ENCODE measurements at regions not wholly inside any gene's neighbourhood (a gene's known extent, or its start where the extent isn't known, plus 50 kb on each side); places are given as distances from the start of the nearest gene placed in this dataset.

DNA sequence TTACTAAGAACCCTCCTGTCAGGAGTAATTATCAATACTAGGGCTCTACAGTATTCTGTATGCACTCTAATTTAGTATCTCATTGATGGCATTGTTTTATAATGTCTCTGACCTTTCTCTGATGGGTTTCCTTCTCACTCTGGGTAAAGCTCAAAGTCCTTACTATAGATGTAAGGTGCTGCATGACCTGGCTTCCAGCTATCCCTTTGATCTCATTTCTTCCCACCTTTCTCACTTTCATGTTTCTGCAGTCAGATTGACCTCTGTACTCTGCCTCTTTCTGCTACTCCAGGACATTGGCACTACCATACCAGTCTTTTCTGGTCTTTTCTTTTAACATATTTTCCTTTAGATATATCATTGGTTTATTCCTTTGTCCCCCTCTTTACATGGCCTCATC is 2332.8 kb upstream of the C9orf72 start:
- H3K27me3 ChIP-seq (ENCODE audit: control insufficient read depth, insufficient read depth, low read length) = no peaks in the 10 kb centered on the region
- no peaks in the 10 kb centered on the region for H3K36me3 ChIP-seq (replicated peaks; ENCODE audit: control insufficient read depth, insufficient read depth, low read length)
- no peak for DNase-seq
- no peak overlapping the region for H3K4me3 ChIP-seq (ENCODE audit: insufficient read depth, low read depth, low read length)

DNA sequence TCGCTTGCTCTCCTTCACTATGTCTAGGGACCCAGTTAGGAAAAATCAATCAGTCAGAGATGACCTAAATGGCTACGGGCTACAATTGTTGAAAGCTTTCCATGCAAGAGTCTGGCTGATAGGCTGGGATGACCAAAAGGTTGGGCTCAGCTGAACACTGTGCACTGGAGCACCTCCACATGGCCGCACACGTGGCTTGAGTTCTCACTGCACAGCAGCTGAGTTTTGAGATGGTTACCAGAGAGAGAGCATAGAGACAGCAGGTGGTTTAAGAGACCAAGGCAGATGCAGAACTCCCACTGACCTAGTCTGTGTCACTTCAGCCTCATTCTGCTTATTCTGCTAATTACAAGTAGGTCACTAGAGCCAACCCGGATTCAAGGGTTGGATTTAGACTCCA is 2354.8 kb upstream of the C9orf72 start:
- no peak overlapping the region for H3K4me3 ChIP-seq (ENCODE audit: insufficient read depth, low read depth, low read length)
- H3K27me3 ChIP-seq (ENCODE audit: control insufficient read depth, insufficient read depth, low read length) = no peaks in the 10 kb centered on the region
- DNase-seq = no peak
- no peaks in the 10 kb centered on the region for H3K36me3 ChIP-seq (replicated peaks; ENCODE audit: control insufficient read depth, insufficient read depth, low read length)

DNA sequence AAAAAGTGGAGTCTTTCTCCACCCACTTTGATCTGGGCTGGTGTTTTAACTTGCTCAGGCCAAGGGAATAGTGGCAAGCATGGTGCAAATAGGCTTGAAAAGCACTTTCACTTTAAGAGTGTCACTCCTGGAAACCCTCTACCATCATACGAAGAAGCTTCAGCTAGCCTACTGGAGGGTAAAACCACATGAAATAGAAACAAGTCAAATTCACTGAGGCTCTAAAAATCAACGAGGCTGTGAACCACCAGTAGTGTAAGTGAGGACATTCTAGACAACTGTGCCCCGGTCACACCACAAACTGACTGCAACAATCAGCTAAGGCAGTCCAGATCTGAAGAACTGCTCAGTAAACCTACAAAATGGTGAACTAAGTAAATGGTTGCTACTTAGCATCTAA is 2366.3 kb upstream of the C9orf72 start:
- Histone ChIP-seq H3K27me3 (ENCODE audit: control insufficient read depth, insufficient read depth, low read length) (no peaks in the 10 kb centered on the region), H3K4me3 (ENCODE audit: insufficient read depth, low read depth, low read length) (no peak overlapping the region), H3K36me3 (replicated peaks; ENCODE audit: control insufficient read depth, insufficient read depth, low read length) (no peaks in the 10 kb centered on the region)
- DNase-seq = no peak

DNA sequence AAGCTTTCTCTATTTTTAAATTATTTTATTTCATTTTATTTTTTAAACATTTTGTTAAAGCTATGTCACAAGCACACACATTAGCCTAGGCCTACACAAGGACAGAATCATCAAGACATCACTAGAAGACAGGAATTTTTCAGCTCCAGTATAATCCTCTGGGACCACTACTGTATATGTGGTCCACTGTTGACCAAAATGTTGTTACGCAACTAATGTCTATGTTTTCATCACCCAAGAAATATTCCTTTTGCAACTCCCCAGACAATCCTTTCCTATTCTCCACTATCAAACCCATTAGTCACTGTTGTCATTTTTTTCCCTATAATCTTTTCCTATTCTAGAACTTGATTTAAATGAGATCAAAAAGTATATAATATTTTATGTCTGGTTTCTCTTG is 2371.7 kb upstream of the C9orf72 start:
- no peaks in the 10 kb centered on the region for H3K27me3 ChIP-seq (ENCODE audit: control insufficient read depth, insufficient read depth, low read length)
- no peak for DNase-seq
- H3K4me3 ChIP-seq (ENCODE audit: insufficient read depth, low read depth, low read length) = no peak overlapping the region
- no peaks in the 10 kb centered on the region for H3K36me3 ChIP-seq (replicated peaks; ENCODE audit: control insufficient read depth, insufficient read depth, low read length)

DNA sequence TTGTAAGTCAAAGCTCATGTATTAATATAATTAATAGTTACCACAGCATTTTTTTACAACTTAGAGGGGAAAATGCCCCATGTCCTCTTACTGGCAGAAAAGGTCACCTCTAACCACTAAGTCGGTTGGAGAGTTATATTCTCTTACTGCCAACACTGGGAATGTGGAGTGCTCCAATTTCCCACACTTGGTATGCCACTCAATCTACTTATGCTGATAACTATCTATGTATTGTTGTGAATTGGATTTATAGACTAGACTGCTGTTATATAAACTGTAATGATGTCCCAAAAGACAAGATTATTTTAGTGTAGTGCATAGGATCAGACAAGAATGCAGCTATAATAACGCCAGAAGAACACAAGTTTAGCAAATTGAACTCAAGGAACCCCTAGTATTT is 2385.2 kb upstream of the C9orf72 start:
- H3K36me3 ChIP-seq (replicated peaks; ENCODE audit: control insufficient read depth, insufficient read depth, low read length) = no peaks in the 10 kb centered on the region
- no peak overlapping the region for H3K4me3 ChIP-seq (ENCODE audit: insufficient read depth, low read depth, low read length)
- no peak for DNase-seq
- H3K27me3 ChIP-seq (ENCODE audit: control insufficient read depth, insufficient read depth, low read length) = no peaks in the 10 kb centered on the region

DNA sequence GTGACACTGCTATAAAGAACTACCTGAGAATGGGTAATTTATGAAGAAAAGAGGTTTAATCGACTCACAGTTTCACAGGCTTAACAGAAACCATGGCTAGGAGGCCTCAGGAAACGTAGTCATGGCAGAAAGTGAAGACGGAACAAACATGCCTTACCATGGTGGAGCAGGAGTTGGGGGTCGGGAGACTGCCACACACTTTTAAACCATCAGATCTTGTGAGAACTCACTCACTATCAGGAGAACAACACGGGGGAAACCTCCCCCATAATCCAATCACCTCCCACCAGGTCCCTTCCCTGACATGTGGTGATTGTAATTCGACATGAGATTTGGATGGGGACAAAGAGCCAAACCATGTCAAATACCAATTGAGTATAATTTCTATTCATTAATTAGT is 2392.6 kb upstream of the C9orf72 start:
- no peak for DNase-seq
- Histone ChIP-seq H3K27me3 (ENCODE audit: control insufficient read depth, insufficient read depth, low read length) (no peaks in the 10 kb centered on the region), H3K4me3 (ENCODE audit: insufficient read depth, low read depth, low read length) (no peak overlapping the region), H3K36me3 (replicated peaks; ENCODE audit: control insufficient read depth, insufficient read depth, low read length) (no peaks in the 10 kb centered on the region)

DNA sequence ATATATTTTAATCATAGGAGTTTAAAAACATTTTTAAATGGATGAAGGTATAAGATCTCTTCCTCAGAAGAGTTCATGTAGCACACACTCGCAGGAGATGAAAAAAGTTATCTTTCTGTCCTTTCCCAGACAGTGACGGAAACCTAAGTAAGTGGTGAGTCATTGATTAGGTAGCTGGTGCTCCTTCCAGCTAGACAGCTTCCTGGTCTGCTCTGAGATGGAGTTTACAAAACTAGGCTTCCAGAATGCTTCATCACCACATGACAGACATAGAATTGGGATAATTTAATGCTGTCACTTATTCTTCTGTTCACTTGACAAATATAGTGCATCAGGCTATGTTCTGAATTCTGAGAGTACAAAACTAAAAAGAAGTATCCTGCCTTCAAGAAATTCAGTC is 2393.0 kb upstream of the C9orf72 start:
- no peak overlapping the region for H3K4me3 ChIP-seq (ENCODE audit: insufficient read depth, low read depth, low read length)
- H3K27me3 ChIP-seq (ENCODE audit: control insufficient read depth, insufficient read depth, low read length) = no peaks in the 10 kb centered on the region
- DNase-seq = no peak
- H3K36me3 ChIP-seq (replicated peaks; ENCODE audit: control insufficient read depth, insufficient read depth, low read length) = no peaks in the 10 kb centered on the region

DNA sequence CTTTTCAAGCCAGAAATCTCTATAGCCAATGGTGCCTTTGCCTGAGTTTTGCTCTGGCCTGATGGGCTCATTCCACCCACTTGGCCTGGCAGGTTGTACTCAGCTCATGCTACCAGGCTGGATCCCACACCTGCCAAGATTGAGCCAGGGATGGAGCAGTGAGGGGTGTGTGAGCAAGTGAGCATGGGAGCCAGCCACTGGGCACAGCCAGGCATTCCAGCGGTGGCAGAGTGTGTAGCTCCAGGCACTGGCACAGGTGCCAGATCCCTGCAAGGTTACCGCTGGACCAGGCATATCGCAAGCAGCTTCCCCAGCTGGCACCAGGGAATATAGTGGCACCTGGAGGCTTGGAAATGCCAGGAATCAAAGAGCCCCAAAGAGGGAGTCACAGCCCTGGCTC is 2395.6 kb upstream of the C9orf72 start:
- DNase-seq = no peak
- no peaks in the 10 kb centered on the region for H3K36me3 ChIP-seq (replicated peaks; ENCODE audit: control insufficient read depth, insufficient read depth, low read length)
- H3K4me3 ChIP-seq (ENCODE audit: insufficient read depth, low read depth, low read length) = no peak overlapping the region
- H3K27me3 ChIP-seq (ENCODE audit: control insufficient read depth, insufficient read depth, low read length) = no peaks in the 10 kb centered on the region

DNA sequence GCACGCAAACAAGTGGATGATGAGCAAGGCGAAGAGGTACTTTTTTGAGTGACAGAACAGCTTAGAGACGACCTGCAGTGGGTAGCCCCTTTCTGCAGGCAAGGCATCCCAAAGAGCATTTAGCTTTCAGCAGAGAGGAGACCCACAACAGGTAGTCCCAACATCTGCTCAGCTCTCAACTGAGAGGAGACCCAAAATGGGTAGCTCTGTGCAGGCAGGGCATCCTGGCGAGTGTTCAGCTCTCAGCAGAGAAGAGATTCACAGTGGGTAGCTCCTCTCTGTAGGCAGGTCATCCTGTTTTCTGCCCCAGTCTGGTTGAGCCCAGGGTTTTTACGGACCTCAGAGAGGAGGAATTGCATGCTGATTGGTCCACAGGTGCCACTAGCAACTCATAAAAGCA is 2396.1 kb upstream of the C9orf72 start:
- no peaks in the 10 kb centered on the region for H3K36me3 ChIP-seq (replicated peaks; ENCODE audit: control insufficient read depth, insufficient read depth, low read length)
- DNase-seq = no peak
- no peaks in the 10 kb centered on the region for H3K27me3 ChIP-seq (ENCODE audit: control insufficient read depth, insufficient read depth, low read length)
- no peak overlapping the region for H3K4me3 ChIP-seq (ENCODE audit: insufficient read depth, low read depth, low read length)

DNA sequence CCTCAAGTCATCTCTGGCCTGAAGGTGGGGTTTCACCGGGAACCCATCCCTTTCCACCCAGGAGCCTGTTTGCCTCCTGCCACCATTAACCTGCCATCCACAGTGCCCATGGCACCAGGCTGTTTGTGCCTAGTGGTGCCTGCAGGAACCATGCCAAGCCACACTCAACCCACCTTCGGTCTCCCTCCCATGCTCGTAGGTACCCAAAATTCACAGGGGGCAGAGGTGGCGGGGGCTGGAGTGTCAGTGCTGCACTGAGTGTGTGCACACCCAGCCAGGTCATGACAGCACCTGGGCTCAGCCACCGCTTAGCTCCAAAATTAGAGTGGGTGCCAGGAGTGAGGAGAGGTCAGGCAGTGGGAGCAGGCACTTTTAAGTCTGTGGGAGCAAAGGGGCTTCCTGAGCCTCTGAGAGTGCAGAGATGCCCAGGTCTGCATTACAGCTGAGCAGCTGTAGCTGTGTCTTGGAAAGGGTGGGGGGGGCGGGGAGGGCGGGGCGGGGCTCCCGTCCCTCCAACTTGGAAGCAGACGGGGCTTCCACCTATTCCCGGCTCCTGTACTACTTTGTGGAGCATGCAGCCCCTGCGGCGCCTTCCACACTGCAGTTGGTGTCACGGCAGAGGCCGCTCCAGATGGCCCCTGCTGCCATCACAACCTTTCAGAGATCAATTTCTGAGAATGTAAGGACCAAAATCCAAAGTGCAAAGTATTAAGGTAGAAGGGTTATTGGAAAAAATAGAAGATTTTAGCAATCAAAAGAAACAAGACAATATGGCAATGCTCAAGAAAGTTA is 2396.8 kb upstream of the C9orf72 start:
- no peak for DNase-seq
- Histone ChIP-seq H3K4me3 (ENCODE audit: insufficient read depth, low read depth, low read length) (no peak overlapping the region), H3K36me3 (replicated peaks; ENCODE audit: control insufficient read depth, insufficient read depth, low read length) (no peaks in the 10 kb centered on the region), H3K27me3 (ENCODE audit: control insufficient read depth, insufficient read depth, low read length) (no peaks in the 10 kb centered on the region)

DNA sequence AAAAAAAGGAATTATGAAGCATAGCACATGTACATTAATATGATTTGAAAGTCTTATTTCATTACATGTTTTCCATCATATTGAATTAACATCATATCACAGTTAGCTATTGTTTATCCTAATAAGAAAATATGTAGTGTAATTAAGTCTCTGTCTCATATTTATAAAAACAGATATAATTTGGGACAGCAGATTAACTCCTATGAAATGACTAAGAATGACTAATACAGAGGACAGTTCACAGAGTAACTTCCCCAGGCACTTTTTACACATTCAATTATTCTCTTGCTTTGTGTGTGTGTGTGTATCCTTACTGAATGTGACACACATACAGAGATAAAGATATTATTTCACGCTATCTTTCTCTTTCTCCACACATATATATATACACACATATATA is 2400.9 kb upstream of the C9orf72 start:
- DNase-seq = no peak
- Histone ChIP-seq H3K36me3 (replicated peaks; ENCODE audit: control insufficient read depth, insufficient read depth, low read length) (no peaks in the 10 kb centered on the region), H3K27me3 (ENCODE audit: control insufficient read depth, insufficient read depth, low read length) (no peaks in the 10 kb centered on the region), H3K4me3 (ENCODE audit: insufficient read depth, low read depth, low read length) (no peak overlapping the region)

DNA sequence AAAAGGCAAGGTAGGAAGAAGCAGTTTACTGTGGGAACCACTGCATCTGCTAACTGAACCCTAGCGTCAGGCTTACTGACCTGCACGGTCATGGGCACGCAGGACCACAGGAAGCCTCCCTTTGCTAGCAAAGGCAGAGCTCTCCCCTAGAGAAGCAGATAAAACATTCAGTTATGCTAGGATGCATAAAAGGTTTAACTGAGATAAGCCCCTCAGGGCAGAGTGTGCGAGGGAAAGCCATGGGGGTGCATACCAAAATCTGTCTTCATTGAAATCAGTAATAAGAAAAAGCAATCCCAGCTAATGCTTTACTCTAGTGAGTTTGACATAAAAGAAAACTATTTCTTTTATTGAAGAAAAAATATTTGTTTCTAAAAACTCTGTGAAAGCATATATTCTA is 2403.7 kb upstream of the C9orf72 start:
- Histone ChIP-seq H3K4me3 (ENCODE audit: insufficient read depth, low read depth, low read length) (no peak overlapping the region), H3K27me3 (ENCODE audit: control insufficient read depth, insufficient read depth, low read length) (no peaks in the 10 kb centered on the region), H3K36me3 (replicated peaks; ENCODE audit: control insufficient read depth, insufficient read depth, low read length) (no peaks in the 10 kb centered on the region)
- DNase-seq = no peak

DNA sequence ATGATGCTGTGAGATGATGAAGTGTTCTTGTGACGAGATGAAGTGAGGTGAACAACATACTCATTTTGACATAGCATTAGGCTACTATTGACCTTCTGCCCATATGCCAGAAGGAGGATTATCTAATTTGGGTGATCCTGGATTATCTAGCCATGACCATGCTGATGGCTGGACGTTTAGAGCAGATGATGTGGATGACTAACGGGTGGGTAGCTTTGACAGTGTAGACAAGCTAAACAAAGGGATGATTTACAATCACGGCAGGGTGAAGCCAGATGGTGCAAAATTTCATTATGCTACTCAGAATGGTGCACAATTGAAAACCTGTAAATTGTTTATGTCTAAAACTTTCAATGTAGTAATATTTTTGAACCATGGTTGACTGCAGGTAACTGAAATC is 2403.4 kb upstream of the ACO1 start:
- Histone ChIP-seq H3K36me3 (replicated peaks; ENCODE audit: control insufficient read depth, insufficient read depth, low read length) (no peaks in the 10 kb centered on the region), H3K27me3 (ENCODE audit: control insufficient read depth, insufficient read depth, low read length) (no peaks in the 10 kb centered on the region), H3K4me3 (ENCODE audit: insufficient read depth, low read depth, low read length) (no peak overlapping the region)
- DNase-seq = no peak

DNA sequence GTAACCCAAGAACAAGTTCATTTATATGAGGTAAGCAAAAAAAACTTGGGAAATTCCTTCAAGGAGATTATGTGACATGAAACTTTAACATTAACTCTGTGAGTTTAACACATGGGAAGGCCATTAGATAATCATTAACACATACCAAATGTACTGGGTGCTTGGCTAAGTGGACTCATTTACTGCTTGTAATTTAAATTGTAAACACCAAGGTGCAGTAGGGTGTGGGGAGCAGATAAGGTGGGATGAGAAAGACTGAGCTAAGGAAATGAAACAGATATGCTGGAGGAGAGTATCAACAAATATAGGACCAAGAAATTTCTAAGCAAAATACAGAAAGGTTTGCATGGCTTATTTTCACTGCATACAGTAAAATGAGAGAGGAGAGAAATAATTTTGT is 2384.8 kb upstream of the ACO1 start:
- Histone ChIP-seq H3K27me3 (ENCODE audit: control insufficient read depth, insufficient read depth, low read length) (no peaks in the 10 kb centered on the region), H3K4me3 (ENCODE audit: insufficient read depth, low read depth, low read length) (no peak overlapping the region), H3K36me3 (replicated peaks; ENCODE audit: control insufficient read depth, insufficient read depth, low read length) (no peaks in the 10 kb centered on the region)
- DNase-seq = no peak

DNA sequence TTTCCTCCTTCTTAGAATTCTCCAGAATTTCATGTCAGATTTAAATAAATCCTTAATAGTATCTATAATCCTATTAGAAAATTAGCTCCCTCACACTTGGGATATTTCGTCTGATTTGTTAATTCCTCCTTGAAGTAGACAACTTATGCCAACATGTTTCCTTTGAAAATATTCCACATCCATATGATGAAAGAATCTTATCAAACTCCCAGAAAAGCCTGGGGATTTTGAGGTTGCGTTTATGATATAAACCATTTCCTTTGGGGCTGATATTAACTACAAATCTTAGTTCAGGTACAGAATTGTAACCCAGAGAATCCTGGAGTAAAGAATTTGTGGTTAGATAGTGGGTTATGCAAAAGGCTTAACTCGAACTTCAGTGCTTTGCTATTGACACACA is 2373.8 kb upstream of the ACO1 start:
- no peak for DNase-seq
- Histone ChIP-seq H3K4me3 (ENCODE audit: insufficient read depth, low read depth, low read length) (no peak overlapping the region), H3K36me3 (replicated peaks; ENCODE audit: control insufficient read depth, insufficient read depth, low read length) (no peaks in the 10 kb centered on the region), H3K27me3 (ENCODE audit: control insufficient read depth, insufficient read depth, low read length) (no peaks in the 10 kb centered on the region)

DNA sequence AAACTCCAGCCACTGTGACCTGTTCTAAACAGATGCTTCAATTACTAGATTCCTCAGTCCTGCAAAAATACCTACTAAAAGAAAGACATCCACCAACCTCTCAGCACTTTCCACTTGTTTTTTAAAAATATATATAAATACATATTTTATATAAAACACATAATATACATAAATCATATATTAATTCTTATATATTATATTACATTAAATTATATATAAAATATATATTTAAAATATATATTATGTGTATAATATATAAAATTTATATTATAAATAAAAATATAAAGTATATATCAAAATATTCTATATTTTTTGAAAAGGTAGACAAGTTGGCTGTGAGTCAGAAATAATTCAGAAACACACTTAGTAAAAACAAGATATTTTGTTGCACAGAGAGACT is 2371.8 kb upstream of the ACO1 start:
- H3K36me3 ChIP-seq (replicated peaks; ENCODE audit: control insufficient read depth, insufficient read depth, low read length) = no peaks in the 10 kb centered on the region
- no peak for DNase-seq
- no peaks in the 10 kb centered on the region for H3K27me3 ChIP-seq (ENCODE audit: control insufficient read depth, insufficient read depth, low read length)
- H3K4me3 ChIP-seq (ENCODE audit: insufficient read depth, low read depth, low read length) = no peak overlapping the region
